GM19397 (cell line): ENCODE measurements at regions not wholly inside any gene's neighbourhood (a gene's known extent, or its start where the extent isn't known, plus 50 kb on each side); places are given as distances from the start of the nearest gene placed in this dataset.

Source experiments
- ATAC-seq: cut with Tn5 transposase; IDR thresholded peaks from one replicate; pipeline ENCODE4 v1.9.1; 2021; ENCODE audit warnings: mild to moderate bottlenecking, moderate library complexity; ENCODE audit not compliant: unreplicated experiment

DNA sequence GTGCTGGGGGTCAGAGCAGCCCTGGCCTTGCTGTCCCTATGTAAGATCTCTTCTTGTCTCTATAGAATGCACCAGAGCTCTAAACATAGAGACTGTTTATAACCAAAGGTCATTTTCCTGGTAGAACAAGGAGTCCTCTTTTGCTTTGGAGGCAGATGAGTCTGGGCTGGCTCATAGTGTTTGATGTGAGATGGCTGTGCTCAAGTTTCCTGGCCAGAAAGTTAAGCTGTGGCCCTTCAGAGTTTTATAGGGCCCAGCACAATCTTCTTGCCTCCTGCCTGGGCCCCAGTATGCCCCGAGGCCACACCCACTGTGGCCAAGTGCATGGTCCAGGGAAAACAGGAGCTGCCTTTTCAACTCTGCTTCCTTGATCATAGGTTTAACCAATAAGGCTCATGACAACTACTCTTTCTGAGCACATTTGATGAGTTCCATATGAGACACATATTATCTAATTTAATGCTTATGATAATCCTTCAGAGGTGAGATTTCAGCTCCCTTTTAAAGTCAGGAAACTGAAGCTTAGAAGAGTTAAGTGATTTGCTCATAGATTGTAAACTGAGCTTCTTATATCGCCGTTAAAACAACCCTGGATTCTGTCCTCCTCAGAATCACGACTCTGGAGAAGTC is 66.3 kb downstream of the MYCN start:
- no peak for ATAC-seq

DNA sequence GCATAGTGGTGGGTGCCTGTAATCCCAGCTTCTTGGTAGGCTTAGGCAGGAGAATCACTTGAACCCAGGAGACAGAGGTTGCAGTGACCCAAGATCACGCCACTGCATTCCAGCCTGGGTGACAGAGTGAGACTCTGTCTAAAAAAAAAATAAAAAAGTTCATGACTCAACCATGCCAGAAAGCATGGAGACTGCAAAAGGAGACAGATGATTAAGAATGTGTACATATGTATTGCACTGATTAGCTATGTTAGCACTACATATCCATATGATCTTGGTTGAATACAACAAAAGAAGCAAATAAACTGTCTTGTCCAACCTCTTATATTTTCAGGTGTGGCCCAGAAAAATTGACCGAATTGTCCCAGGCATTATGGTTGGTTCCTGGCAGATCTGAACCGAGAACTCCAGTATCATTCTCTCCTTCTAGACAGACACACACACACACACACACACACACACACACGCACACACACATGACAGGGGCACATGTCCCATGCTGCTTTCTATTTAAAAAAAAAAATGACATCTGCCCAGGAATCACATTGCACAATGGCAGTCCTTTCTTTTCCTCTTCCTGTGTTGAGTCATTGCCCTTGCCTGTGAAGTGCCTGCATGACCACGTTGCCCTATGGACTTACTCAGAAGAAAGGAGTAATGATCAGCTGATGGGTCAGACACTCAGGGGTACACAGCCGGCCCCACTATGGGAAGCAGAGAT is 65.6 kb downstream of the MYCN start:
- no peak for ATAC-seq

DNA sequence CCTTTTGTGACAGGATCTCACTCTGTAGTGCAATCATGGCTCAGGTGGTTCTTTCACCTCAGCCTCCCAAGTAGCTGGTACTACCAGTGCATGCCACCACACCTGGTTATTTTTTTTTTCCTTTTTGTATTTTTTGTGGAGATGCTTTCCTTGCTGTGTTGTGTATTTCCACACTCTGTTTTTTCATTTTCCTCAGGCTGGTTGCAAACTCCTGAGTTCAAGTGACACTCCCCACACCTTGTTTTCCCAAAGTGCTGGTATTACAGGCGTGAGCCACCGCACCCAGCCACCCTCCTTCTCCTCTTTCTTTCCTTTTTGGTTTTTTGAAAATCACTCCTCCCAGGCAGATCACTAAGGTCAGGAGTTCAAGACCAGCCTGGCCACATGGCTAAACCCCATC is 65.0 kb downstream of the MYCN start:
- no peak for ATAC-seq

DNA sequence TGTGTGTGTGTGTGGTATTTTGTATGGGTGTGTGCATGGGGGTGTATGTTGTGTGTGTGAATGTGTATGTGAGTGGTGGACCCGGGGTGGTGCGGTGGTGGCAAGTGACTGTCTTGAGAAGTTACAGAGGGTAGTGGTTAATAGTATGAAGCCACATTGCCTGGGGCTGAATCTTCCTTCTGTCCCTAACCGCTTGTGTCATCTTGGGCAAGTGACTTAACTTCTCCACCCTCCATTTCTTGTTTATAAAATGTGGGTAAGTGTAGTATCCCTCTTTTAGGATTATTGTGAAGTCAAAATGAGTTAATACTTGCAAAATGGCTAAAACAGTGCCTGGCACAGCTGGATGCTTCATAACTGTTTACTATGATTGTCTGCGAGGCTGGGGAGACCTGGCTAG is 63.5 kb downstream of the MYCN start:
- no peak for ATAC-seq

DNA sequence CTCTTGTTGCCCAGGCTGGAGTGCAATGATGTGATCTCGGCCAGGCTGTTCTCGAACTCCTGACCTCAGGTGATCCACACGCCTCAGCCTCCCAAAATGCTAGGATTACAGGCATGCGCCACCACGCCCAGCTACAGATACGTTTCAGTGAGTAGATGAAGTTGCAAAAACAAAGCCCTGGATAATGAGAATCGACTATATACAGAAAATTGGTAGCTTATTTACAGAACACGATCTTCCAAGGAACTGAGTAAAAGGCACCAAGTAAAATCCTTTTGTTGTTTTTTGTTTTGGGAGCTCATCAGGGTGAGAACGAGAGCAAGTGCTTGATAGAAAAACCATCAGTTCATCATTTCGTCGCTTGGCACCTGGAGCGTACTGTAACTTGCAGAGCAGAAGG is 62.8 kb downstream of the MYCN start:
- no peak for ATAC-seq

DNA sequence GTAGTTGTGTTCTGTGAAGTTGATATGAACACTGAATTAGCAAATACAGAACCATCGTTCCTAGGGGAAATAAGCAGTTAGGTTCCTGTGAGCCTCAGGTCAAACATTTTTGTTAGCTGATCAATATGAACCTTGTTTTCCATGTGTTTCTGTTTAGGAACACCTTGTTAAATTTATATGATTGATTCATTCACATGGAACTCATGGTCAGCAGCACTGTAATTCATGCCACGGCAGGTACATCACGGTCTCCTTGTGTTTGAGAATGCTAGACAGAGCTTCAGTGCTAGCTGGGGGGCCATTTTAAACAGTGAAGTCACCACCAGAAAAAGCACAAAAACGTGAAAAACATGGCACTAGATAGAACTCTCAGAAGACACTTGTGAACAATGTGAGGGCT is 62.2 kb downstream of the MYCN start:
- ATAC-seq = no peak

DNA sequence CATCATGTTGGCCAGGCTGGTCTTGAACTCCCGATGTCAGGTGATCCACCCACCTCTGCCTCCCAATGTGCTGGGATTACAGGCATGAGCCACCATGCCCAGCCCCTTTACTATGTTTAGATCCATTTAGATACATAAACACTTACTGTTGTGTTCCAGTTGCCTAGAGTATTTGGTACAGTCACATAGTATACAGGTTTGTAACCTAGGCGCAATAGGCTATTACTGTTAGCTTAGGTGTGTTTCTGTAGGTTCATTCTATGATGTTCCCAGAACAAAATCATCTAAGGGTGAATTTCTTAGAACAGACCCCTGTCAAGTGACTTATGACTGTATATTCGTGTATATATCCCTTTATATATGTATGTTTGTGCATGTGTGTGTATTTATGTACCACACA is 61.8 kb downstream of the MYCN start:
- no peak for ATAC-seq

DNA sequence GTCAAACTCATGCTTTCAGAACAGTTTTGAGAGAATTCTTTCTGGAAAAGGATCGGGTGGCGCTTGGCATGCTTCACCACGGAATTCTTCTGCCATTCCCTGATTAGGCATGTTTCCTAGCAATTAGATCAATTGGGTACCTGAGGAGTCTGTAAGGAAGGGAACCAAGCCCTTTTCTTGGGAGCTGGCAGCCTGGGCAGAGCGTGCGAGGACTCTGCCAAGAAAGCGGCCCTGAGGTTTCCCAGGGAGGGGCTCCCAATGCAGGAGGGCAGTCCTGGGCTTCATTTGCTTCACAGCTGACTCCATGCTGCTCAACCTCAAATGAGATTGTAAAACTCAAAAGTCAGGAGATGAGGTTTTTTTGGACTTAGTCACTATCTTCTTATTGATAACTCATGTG is 60.3 kb downstream of the MYCN start:
- ATAC-seq = no peak

DNA sequence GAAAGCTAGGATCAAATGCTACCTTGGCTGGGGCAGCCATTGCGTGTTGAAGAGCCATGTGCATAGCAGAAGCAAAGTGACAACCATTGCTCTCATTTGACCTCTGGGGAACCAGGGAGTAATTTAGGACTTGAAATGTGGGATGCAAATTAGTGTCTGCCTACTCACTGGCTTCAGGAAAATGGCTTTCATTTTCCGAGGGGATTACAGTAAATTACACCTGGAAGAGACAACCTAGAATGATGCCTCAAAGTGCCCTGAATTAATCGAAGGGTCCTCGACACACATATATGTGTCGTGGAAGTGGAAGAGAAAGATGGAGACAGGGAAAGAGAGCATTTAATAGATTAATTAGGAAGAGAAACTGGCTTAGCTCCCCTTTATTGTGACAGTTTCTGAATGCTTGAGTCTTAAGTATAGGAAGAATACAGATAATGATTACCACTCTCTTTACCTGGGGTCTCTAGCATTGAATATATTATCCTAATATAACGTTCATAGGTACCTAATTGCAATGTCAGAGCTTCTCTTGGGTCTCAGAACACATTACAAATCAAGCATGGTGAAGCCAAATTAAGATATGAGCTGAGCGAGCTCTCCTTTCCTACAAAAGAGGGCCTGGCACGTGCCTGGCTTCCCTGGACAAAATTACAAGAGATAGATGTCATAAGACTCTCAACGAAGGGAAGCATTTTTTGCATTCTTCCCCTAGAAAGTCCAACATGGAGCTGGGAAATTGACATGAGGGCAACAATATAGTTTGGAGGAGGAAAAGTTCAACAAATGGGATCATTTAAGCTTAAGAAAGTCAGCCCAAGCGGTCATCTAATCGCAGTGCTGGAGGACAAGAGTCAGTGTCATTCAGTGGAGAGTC is 59.5 kb downstream of the MYCN start:
- no peak for ATAC-seq

DNA sequence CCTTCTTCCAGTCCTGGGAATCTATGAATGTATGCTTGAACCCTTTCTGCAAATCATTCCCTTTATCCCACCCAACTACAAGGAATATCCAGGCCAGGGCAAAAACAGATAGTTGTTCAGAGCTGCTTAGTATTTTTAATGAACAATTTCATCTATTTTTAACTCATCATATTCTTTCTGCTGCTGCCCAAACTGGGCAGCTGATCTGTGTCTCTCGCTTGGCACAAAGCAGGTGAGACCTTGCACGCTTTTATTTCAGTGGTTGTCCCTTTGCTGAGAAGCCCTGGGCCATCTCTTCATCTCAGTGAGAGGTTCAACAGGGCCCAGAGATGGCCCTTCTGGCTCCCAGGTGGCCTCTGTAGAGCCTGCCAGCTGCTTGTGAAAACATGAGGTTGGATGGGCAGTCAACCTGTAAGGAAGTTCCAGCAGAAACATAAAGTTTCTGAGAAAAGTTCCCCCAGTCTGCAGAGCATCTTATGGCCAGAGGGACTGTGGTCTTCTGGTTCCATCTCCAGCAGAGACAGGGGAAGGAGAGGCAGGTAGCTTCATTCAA is 57.5 kb downstream of the MYCN start:
- ATAC-seq = no peak

DNA sequence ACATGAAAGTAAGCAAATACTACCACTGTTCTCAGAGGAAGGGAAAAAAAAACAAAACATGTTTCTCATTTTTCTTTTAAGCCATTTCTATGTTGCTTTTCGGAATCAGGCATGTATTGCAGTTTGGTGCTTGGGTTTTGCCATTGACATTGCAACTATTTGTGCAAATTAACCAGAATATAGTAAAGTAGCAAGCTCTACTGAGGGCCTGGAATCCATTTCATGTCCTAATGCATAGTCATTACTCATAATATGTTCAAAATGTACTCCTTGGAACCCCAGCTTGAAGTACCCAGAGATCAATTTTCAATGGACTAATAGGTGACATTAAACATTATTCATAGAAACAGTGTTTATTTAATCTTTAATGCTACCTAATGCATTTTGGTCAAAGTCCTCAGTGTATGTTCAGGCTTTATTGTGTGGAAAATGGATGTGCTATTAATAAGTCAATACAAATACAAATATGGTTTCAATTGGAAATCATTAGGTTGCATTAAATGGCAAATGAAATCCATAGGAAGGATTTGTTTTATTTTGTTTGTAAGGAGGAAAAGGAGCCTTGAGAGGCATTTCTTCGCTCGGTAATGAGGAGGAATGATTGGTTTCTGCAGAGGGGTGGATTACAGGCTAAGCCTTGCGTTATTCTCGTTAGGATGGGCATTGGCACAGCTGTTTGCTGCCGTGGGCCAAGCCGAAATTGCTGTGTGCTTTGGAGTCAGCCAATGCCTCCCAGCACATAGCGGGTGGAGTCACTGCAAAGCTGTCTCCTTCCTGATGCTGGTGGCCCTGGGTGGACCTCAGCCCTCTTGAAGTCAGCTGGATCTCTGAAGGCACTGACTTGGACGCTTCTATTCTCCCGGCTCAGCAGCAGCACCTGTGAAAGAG is 56.4 kb downstream of the MYCN start:
- no peak for ATAC-seq
